H1 (cell line): ENCODE measurements at regions not wholly inside any gene's neighbourhood (a gene's known extent, or its start where the extent isn't known, plus 50 kb on each side); places are given as distances from the start of the nearest gene placed in this dataset.

Source experiments
- CTCF ChIA-PET: fragments of 300-600 bp; sonication (Branson Sonifier 250); formaldehyde crosslinking; loops from one replicate; lab custom pipeline; 2021; ENCODE audit not compliant: partially characterized antibody; lab: Charles Lee
- POLR2A ChIA-PET: fragments of 300-600 bp; sonication (Branson Sonifier 250); formaldehyde crosslinking; loops from one replicate; lab custom pipeline; 2021; ENCODE audit warnings: inconsistent platforms; ENCODE audit not compliant: partially characterized antibody; lab: Charles Lee
- DNase-seq, 2 experiments: peaks; one replicate each; pipeline versions ENCODE4 v3.0.0 to v3.0.0-alpha.2; 2010 to 2022; ENCODE audit warnings: low spot score in 2 of 2, low read depth in 1 of 2, mixed read lengths in 1 of 2
- FAIRE-seq: peaks from 2 replicates; lab custom pipeline; 2011; peaks lifted over from hg19 to GRCh38; lab: Jason Lieb, UNC
- H2AFZ ChIP-seq: 2 replicates; pipeline ENCODE4 v1.8.1; 2012; ENCODE audit warnings: low read length, inconsistent platforms
- H2AK5ac ChIP-seq: 2 replicates; pipeline ENCODE4 v1.6.1; 2013; ENCODE audit warnings: low read depth, low read length
- H2BK120ac ChIP-seq: replicated peaks from 2 replicates; pipeline ENCODE3; 2013; ENCODE audit warnings: low read depth, low read length, inconsistent platforms
- H2BK12ac ChIP-seq: 2 replicates; pipeline ENCODE4 v1.6.1; 2013; ENCODE audit warnings: low read depth, low read length
- H2BK15ac ChIP-seq: 2 replicates; pipeline ENCODE4 v1.6.1; 2013; ENCODE audit warnings: low read length
- H2BK20ac ChIP-seq: 2 replicates; pipeline ENCODE4 v1.6.1; 2013; ENCODE audit warnings: low read length
- H2BK5ac ChIP-seq: 2 replicates; pipeline ENCODE4 v1.6.1; 2013; ENCODE audit warnings: low read depth, low read length
- H3K14ac ChIP-seq: 2 replicates; pipeline ENCODE4 v1.6.1; 2013; ENCODE audit warnings: inconsistent platforms; ENCODE audit not compliant: insufficient read length
- H3K18ac ChIP-seq: 2 replicates; pipeline ENCODE4 v1.6.1; 2013; ENCODE audit warnings: low read length; ENCODE audit errors: extremely low read depth
- H3K23ac ChIP-seq: 2 replicates; pipeline ENCODE4 v1.6.1; 2013; ENCODE audit warnings: inconsistent platforms; ENCODE audit not compliant: insufficient read length
- H3K23me2 ChIP-seq: 2 replicates; pipeline ENCODE4 v1.6.1; 2013; ENCODE audit warnings: low read depth, low read length
- H3K27ac ChIP-seq: 2 replicates; pipeline ENCODE4 v1.6.1; 2011; ENCODE audit warnings: low read depth, low read length, inconsistent platforms
- H3K27me3 ChIP-seq, 4 experiments: replicated peaks in 1 of 4; 1 replicate in 1 of 4; 2 replicates in 3 of 4; pipeline versions ENCODE4 v1.6.1 to v1.8.1; 2011 to 2013; ENCODE audit warnings: low read length in 3 of 4, mild to moderate bottlenecking in 3 of 4, inconsistent platforms in 2 of 4, mixed read lengths in 2 of 4, moderate library complexity in 1 of 4; ENCODE audit not compliant: control insufficient read depth in 3 of 4, insufficient read depth in 3 of 4; ENCODE audit errors: extremely low read depth in 1 of 4
- H3K36me3 ChIP-seq, 4 experiments: 2 replicates each; pipeline versions ENCODE4 v1.6.1 to v1.8.1; 2011 to 2013; ENCODE audit warnings: mild to moderate bottlenecking in 4 of 4, low read length in 3 of 4, moderate library complexity in 2 of 4, control low read depth in 1 of 4, inconsistent platforms in 1 of 4; ENCODE audit not compliant: insufficient read depth in 4 of 4, control insufficient read depth in 2 of 4
- H3K4ac ChIP-seq: replicated peaks from 2 replicates; pipeline ENCODE3; 2013; ENCODE audit warnings: low read length, low read depth, mixed read lengths, inconsistent platforms; ENCODE audit not compliant: insufficient read length
- H3K4me1 ChIP-seq, 4 experiments: replicated peaks in 1 of 4; 1 replicate in 1 of 4; 2 replicates in 3 of 4; pipeline versions ENCODE4 v1.6.1 to v1.8.1; 2011 to 2013; ENCODE audit warnings: low read length in 3 of 4, inconsistent platforms in 2 of 4, mixed read lengths in 1 of 4; ENCODE audit not compliant: insufficient read depth in 4 of 4, control insufficient read depth in 3 of 4
- H3K4me2 ChIP-seq, 2 experiments: 2 replicates each; pipeline versions ENCODE4 v1.6.1 to v1.8.1; 2011 to 2013; ENCODE audit warnings: low read depth in 2 of 2, low read length in 2 of 2, control low read depth in 1 of 2, inconsistent platforms in 1 of 2, mild to moderate bottlenecking in 1 of 2; ENCODE audit not compliant: insufficient read depth in 1 of 2
- H3K4me3 ChIP-seq, 4 experiments: fragments of 200-600, 300-600 bp in 1 of 4; sonication (generic), shearing (Covaris generic), sonication (Bioruptor Twin) in 1 of 4; 2 replicates each; pipeline versions ENCODE4 v1.5.1 to v1.8.1; 2011 to 2016; ENCODE audit warnings: low read length in 4 of 4, low read depth in 3 of 4, control low read depth in 2 of 4, inconsistent platforms in 2 of 4, mild to moderate bottlenecking in 2 of 4, mixed read lengths in 1 of 4, moderate library complexity in 1 of 4; ENCODE audit not compliant: insufficient read depth in 2 of 4; ENCODE audit errors: extremely low read depth in 1 of 4
- H3K56ac ChIP-seq: replicated peaks from 2 replicates; pipeline ENCODE3; 2013; ENCODE audit warnings: low read depth, mild to moderate bottlenecking, mixed read lengths, low read length, inconsistent platforms; ENCODE audit not compliant: insufficient read length
- H3K79me1 ChIP-seq: 2 replicates; pipeline ENCODE4 v1.6.1; 2013; ENCODE audit warnings: low read depth, low read length, control low read depth
- H3K79me2 ChIP-seq, 2 experiments: 2 replicates each; pipeline versions ENCODE4 v1.6.1 to v1.8.1; 2012 to 2013; ENCODE audit warnings: low read length in 2 of 2, mild to moderate bottlenecking in 2 of 2, inconsistent platforms in 1 of 2; ENCODE audit not compliant: insufficient read depth in 2 of 2, control insufficient read depth in 1 of 2
- H3K9ac ChIP-seq, 4 experiments: replicated peaks in 1 of 4; 1 replicate in 1 of 4; 2 replicates in 3 of 4; pipeline versions ENCODE4 v1.6.1 to v1.8.1; 2011 to 2013; ENCODE audit warnings: low read depth in 3 of 4, low read length in 3 of 4, control low read depth in 2 of 4, mild to moderate bottlenecking in 2 of 4, moderate library complexity in 2 of 4, inconsistent platforms in 1 of 4; ENCODE audit errors: extremely low read depth in 1 of 4
- H3K9me3 ChIP-seq, 2 experiments: 2 replicates each; pipeline versions ENCODE4 v1.6.1 to v1.8.1; 2012 to 2013; ENCODE audit warnings: mild to moderate bottlenecking in 2 of 2, moderate library complexity in 2 of 2, control low read depth in 1 of 2, inconsistent platforms in 1 of 2, low read depth in 1 of 2, low read length in 1 of 2, mixed read lengths in 1 of 2; ENCODE audit not compliant: insufficient read depth in 2 of 2
- H4K20me1 ChIP-seq, 2 experiments: replicated peaks in 1 of 2; 2 replicates each; pipeline versions ENCODE3 to v1.8.1; 2011 to 2013; ENCODE audit warnings: inconsistent platforms in 2 of 2, low read length in 2 of 2, mild to moderate bottlenecking in 1 of 2; ENCODE audit not compliant: insufficient read depth in 2 of 2, control insufficient read depth in 1 of 2
- H4K5ac ChIP-seq: 2 replicates; pipeline ENCODE4 v1.6.1; 2013; ENCODE audit warnings: low read length, low read depth, mixed read lengths, inconsistent platforms; ENCODE audit not compliant: insufficient read length
- H4K8ac ChIP-seq: 2 replicates; pipeline ENCODE4 v1.8.0; 2013; ENCODE audit warnings: mild to moderate bottlenecking, moderate library complexity, low read length, inconsistent platforms; ENCODE audit not compliant: insufficient read depth; ENCODE audit errors: extremely low read depth
- H4K91ac ChIP-seq: replicated peaks from 2 replicates; pipeline ENCODE3; 2013; ENCODE audit warnings: low read length, mixed read lengths, inconsistent platforms; ENCODE audit not compliant: insufficient read length
- CEBPB ChIP-seq: IDR thresholded peaks from 2 replicates; pipeline ENCODE4 v1.6.1; 2012; ENCODE audit warnings: low read depth, low read length
- EZH2 ChIP-seq: fragments of 200-600 bp; sonication (generic); IDR thresholded peaks from 2 replicates; pipeline ENCODE4 v1.7.1; 2012; ENCODE audit warnings: low read depth, mild to moderate bottlenecking, moderate library complexity, low read length, inconsistent platforms; ENCODE audit not compliant: severe bottlenecking
- GABPA ChIP-seq: IDR thresholded peaks from 2 replicates; pipeline ENCODE4 v1.6.1; 2011; ENCODE audit warnings: mild to moderate bottlenecking, low read length, moderate library complexity, borderline replicate concordance; ENCODE audit not compliant: insufficient read depth
- JUND ChIP-seq: IDR thresholded peaks from 2 replicates; pipeline ENCODE4 v1.6.1; 2011; ENCODE audit warnings: mild to moderate bottlenecking, improper control_type of control experiment, low read length
- KDM1A ChIP-seq: fragments of 200-600, 300-600 bp; sonication (generic); IDR thresholded peaks from 2 replicates; pipeline ENCODE4 v1.7.1; 2016; ENCODE audit warnings: mild to moderate bottlenecking, low read length, borderline replicate concordance
- SIRT6 ChIP-seq: IDR thresholded peaks from one replicate; pipeline ENCODE4 v1.7.1; 2012; ENCODE audit warnings: low read length, inconsistent platforms
- USF2 ChIP-seq: IDR thresholded peaks from 2 replicates; pipeline ENCODE4 v1.6.1; 2011; ENCODE audit warnings: low read length, improper control_type of control experiment
- ZNF274 ChIP-seq: IDR thresholded peaks from 2 replicates; pipeline ENCODE4 v1.7.0; 2012; ENCODE audit warnings: low read length, borderline replicate concordance; ENCODE audit errors: extremely low read depth
- WGBS, 2 experiments: shearing (Covaris generic) in 1 of 2; methylation state at CpG; one replicate each; pipeline versions ENCODE4 v1.1.6 to v1.1.7; 2013 to 2015; ENCODE audit warnings: low lambda C conversion rate in 2 of 2, mixed read lengths in 2 of 2, inconsistent platforms in 1 of 2, low coverage in 1 of 2, missing lambda C conversion rate in 1 of 2; ENCODE audit not compliant: insufficient replicate concordance in 2 of 2, insufficient coverage in 1 of 2, insufficient read length in 1 of 2; ENCODE audit errors: extremely low coverage in 1 of 2, missing lambda C conversion rate in 1 of 2; 5-methylcytosine and 5-hydroxymethylcytosine counted together

- FAIRE-seq, result no peak
- Histone ChIP-seq H2AFZ (no peak overlapping the region), H2BK120ac (no peak overlapping the region)
Measured at GRCh38 chr10:129028451-129028850, 438.6 kb upstream of the MGMT start.

More at GRCh38 chr10:129028451-129028850, 438.6 kb upstream of the MGMT start:
- H3K23ac ChIP-seq, result no peak overlapping the region
- H3K4me3 ChIP-seq, result no peak overlapping the region
- DNase-seq, result no peak
- H3K9ac ChIP-seq, result no peak overlapping the region
- H3K23me2 ChIP-seq, result no peaks in the 10 kb centered on the region
- no peaks in the 10 kb centered on the region for H3K79me2 ChIP-seq
- H4K20me1 ChIP-seq, result no peaks in the 10 kb centered on the region
- H3K14ac ChIP-seq, result no peak overlapping the region
- no peak overlapping the region for H3K18ac ChIP-seq
- H2BK20ac ChIP-seq, result no peak overlapping the region
- H3K27ac ChIP-seq, result no peak overlapping the region
- POLR2A ChIA-PET, result no interaction called here
- H3K56ac ChIP-seq, result no peak overlapping the region
- no peak overlapping the region for H2BK5ac ChIP-seq
- no peak overlapping the region for H2AK5ac ChIP-seq
- no peak overlapping the region for H4K91ac ChIP-seq
- no peaks in the 10 kb centered on the region for H3K9me3 ChIP-seq
- H3K4me2 ChIP-seq, result no peak overlapping the region
- TF ChIP-seq USF2 (no peak), GABPA (no peak), ZNF274 (no peak), KDM1A (no peak), SIRT6 (no peak), JUND (no peak), EZH2 (no peak), CEBPB (no peak)
- H3K4ac ChIP-seq, result no peak overlapping the region
- H3K4me1 ChIP-seq, result peaks cover 0 to 7% (median 3%) of the 10 kb centered on the region in 4 experiments; a peak in 2 of 7 replicates
- CTCF ChIA-PET, result interaction anchor here (0.6 to 1.6 kb wide), 2 partner anchors 304 to 740 kb away, joined by 3 to 4 read pairs; no protein-coding TSS in a partner anchor
- no peak overlapping the region for H2BK12ac ChIP-seq
- no peak overlapping the region for H4K5ac ChIP-seq
- H3K36me3 ChIP-seq, result no peaks in the 10 kb centered on the region
- H3K79me1 ChIP-seq, result no peaks in the 10 kb centered on the region
- H4K8ac ChIP-seq, result no peak overlapping the region
- H2BK15ac ChIP-seq, result no peak overlapping the region
- H3K27me3 ChIP-seq, result no peaks in the 10 kb centered on the region; a peak in 1 of 7 replicates
- 91% methylated on average over 7 of the region's 7 CpGs; no CpG with 5 or more reads in 1 of the 2 experiments for WGBS, 2 experiments
